ENCODE measurements at regions not wholly inside any gene's neighbourhood (a gene's known extent, or its start where the extent isn't known, plus 50 kb on each side); places are given as distances from the start of the nearest gene placed in this dataset.

- ChIA-PET CTCF (interaction anchor here (1.1 to 1.2 kb wide), 2 partner anchors 403 to 441 kb away, joined by 3 to 4 read pairs; no protein-coding TSS in a partner anchor), POLR2A (no interaction called here)
- H3K4me3 ChIP-seq (ENCODE audit: low read depth, low read length), result no peak overlapping the region
- TF ChIP-seq, protein P1, sequence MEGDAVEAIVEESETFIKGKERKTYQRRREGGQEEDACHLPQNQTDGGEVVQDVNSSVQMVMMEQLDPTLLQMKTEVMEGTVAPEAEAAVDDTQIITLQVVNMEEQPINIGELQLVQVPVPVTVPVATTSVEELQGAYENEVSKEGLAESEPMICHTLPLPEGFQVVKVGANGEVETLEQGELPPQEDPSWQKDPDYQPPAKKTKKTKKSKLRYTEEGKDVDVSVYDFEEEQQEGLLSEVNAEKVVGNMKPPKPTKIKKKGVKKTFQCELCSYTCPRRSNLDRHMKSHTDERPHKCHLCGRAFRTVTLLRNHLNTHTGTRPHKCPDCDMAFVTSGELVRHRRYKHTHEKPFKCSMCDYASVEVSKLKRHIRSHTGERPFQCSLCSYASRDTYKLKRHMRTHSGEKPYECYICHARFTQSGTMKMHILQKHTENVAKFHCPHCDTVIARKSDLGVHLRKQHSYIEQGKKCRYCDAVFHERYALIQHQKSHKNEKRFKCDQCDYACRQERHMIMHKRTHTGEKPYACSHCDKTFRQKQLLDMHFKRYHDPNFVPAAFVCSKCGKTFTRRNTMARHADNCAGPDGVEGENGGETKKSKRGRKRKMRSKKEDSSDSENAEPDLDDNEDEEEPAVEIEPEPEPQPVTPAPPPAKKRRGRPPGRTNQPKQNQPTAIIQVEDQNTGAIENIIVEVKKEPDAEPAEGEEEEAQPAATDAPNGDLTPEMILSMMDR (IDR thresholded peaks at IDR 0.05; ENCODE audit: insufficient read depth, low read depth, low read length), result peak; percentile 63
- no peaks in the 10 kb centered on the region for H3K36me3 ChIP-seq (ENCODE audit: control insufficient read depth, insufficient read depth, low read length)
- peaks cover 14% of the 10 kb centered on the region for H3K27me3 ChIP-seq (ENCODE audit: control insufficient read depth, insufficient read depth, low read length)
- DNase-seq (ENCODE audit: low read depth), result no peak
These were observed 617.3 kb downstream of the MATN1 start for GRCh38 chr1:30106125-30106524.

- ChIA-PET POLR2A (no interaction called here), CTCF (interaction anchor here (0.8 to 1.8 kb wide), 3 partner anchors 23 to 404 kb away, joined by 3 read pairs; no protein-coding TSS in a partner anchor)
- no peak for DNase-seq (ENCODE audit: low read depth)
- Histone ChIP-seq H3K27me3 (ENCODE audit: control insufficient read depth, insufficient read depth, low read length) (peaks cover 9% of the 10 kb centered on the region), H3K36me3 (ENCODE audit: control insufficient read depth, insufficient read depth, low read length) (no peaks in the 10 kb centered on the region), H3K4me3 (ENCODE audit: low read depth, low read length) (no peak overlapping the region)
- TF ChIP-seq, protein P1 (IDR thresholded peaks at IDR 0.05; ENCODE audit: insufficient read depth, low read depth, low read length), result no peak
These were observed 618.8 kb downstream of the MATN1 start for GRCh38 chr1:30104551-30104950.

DNA sequence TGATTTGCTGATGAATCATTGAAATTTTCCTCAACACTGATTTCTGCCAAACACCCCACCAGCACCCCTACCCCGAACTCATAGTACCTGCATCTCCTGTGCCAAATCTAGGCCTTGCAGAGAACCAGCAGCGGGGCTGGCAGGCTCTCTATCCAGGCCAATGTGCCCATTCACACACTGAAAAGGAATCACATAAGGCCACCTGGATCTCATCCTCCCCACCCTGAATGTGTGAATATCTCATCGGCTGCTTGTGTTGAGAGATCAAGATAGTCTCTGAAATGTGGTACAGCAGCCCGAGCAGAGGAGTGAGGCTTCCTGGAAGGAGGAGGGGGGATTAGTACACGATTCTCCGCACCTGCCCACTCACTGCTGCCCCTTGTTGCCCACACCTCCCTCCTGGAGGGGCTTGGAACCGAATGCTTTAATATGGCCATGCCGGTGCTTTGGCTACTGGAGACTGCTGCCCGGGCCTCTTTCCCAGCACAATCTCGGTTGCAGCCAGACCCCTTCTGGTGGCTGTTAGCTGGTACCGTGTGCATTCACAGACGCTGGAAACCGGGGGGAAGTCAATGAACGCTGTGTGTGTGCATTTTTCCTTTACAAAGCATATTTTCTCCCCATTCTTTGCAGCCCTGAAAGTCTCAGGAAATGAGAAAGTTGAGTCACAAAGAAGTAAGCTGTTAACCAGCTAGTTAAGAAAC is 619.5 kb downstream of the MATN1 start:
- TF ChIP-seq, protein P1 (IDR thresholded peaks at IDR 0.05; ENCODE audit: insufficient read depth, low read depth, low read length), result no peak
- POLR2A ChIA-PET, result no interaction called here
- DNase-seq (ENCODE audit: low read depth), result no peak
- H3K27me3 ChIP-seq (ENCODE audit: control insufficient read depth, insufficient read depth, low read length), result peaks cover 7% of the 10 kb centered on the region
- CTCF ChIA-PET, result interaction anchor here (0.8 to 1.8 kb wide), 2 partner anchors 22 to 404 kb away, joined by 3 read pairs; no protein-coding TSS in a partner anchor
- no peak overlapping the region for H3K4me3 ChIP-seq (ENCODE audit: low read depth, low read length)
- no peaks in the 10 kb centered on the region for H3K36me3 ChIP-seq (ENCODE audit: control insufficient read depth, insufficient read depth, low read length)

DNA sequence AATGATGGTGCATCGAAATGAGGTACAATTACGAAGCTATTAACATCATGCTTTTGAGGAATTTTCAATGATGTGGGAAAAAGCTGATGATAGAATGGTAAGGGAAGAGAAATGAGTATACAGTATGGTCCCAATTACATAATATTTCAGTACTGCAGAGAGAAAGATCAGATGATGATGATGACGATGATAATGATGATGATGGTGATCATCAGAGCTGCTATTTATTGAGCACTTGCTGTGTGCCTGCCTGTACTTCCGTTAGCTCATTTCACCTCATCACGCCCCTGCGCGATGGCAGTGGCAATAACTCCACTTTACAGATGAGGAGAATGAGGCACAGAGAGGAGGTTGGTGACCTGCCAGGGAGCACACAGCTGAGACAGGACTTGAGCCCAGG is 620.8 kb downstream of the MATN1 start:
- no peak overlapping the region for H3K4me3 ChIP-seq (ENCODE audit: low read depth, low read length)
- no peak for DNase-seq (ENCODE audit: low read depth)
- ChIA-PET POLR2A (no interaction called here), CTCF (interaction anchor here (1.0 to 1.3 kb wide), 3 partner anchors 8 to 405 kb away, joined by 3 to 6 read pairs (median 3); no protein-coding TSS in a partner anchor)
- H3K36me3 ChIP-seq (ENCODE audit: control insufficient read depth, insufficient read depth, low read length), result no peaks in the 10 kb centered on the region
- TF ChIP-seq, protein P1 (IDR thresholded peaks at IDR 0.05; ENCODE audit: insufficient read depth, low read depth, low read length), result no peak
- H3K27me3 ChIP-seq (ENCODE audit: control insufficient read depth, insufficient read depth, low read length), result peaks cover 5% of the 10 kb centered on the region

DNA sequence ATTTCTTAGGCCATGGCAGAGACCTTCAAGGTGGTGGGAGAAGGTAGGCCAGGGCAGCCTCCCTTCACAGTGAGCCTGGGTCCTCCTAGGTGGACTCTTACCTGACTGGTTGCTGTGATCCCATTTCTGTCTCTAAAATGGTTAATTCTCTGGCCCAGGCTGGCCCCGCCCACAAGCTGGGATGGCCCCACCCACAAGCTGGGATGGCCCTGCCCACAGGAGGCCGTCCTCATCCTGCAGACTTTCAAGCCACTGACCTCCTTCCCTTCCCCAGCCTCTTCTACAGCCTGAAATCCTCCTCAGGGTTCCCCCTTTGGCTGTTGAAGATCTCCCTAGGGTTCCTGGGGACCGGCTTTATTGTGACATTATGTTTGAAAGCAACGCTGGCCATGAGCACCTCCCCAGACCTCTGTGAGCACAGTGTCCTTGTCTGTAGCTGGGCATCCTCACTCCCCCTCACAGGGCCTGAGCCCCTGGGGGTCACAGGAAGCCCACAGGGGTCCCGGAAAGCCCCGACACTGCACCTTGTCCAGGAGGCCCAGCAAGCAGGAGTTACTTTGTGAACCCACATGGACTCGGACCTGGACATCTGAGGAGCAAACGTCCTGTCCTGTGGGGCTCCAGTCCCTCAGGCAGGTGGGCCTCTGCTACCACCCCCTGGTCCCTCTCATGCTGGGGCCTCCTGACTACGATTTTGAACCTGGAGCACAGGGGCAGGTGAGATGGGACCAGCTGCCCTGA is 621.7 kb downstream of the MATN1 start:
- no peaks in the 10 kb centered on the region for H3K36me3 ChIP-seq (ENCODE audit: control insufficient read depth, insufficient read depth, low read length)
- CTCF ChIA-PET, result interaction anchor here (1.0 to 1.3 kb wide), 2 partner anchors 9 to 16 kb away, joined by 3 to 6 read pairs; no protein-coding TSS in a partner anchor
- H3K27me3 ChIP-seq (ENCODE audit: control insufficient read depth, insufficient read depth, low read length), result peaks cover 5% of the 10 kb centered on the region
- no peak for DNase-seq (ENCODE audit: low read depth)
- no peak overlapping the region for H3K4me3 ChIP-seq (ENCODE audit: low read depth, low read length)
- POLR2A ChIA-PET, result no interaction called here
- TF ChIP-seq, protein P1 (IDR thresholded peaks at IDR 0.05; ENCODE audit: insufficient read depth, low read depth, low read length), result no peak

Measured in BJ (cell line).